Parathyroid adenoma (tissue), 2 donors: ENCODE measurements at regions not wholly inside any gene's neighbourhood (a gene's known extent, or its start where the extent isn't known, plus 50 kb on each side); places are given as distances from the start of the nearest gene placed in this dataset.

Source experiments
- H2AFZ ChIP-seq: fragments of 300-600 bp; sonication (generic); one replicate; pipeline ENCODE4 v1.7.0; 2017; ENCODE audit warnings: antibody characterized with exemption, mild to moderate bottlenecking
- H3K27ac ChIP-seq: fragments of 300-600 bp; sonication (generic); one replicate; pipeline ENCODE4 v1.7.0; 2017
- H3K27me3 ChIP-seq: fragments of 300-600 bp; sonication (generic); one replicate; pipeline ENCODE4 v1.7.0; 2017; ENCODE audit warnings: low read length; ENCODE audit not compliant: control insufficient read depth, insufficient read depth
- H3K36me3 ChIP-seq: fragments of 300-600 bp; sonication (generic); one replicate; pipeline ENCODE4 v1.7.0; 2017; ENCODE audit warnings: low read length; ENCODE audit not compliant: control insufficient read depth, insufficient read depth
- H3K4me1 ChIP-seq: fragments of 300-600 bp; sonication (generic); one replicate; pipeline ENCODE4 v1.7.0; 2017; ENCODE audit warnings: control low read depth
- H3K4me2 ChIP-seq: fragments of 300-600 bp; sonication (generic); one replicate; pipeline ENCODE4 v1.7.0; 2017; ENCODE audit warnings: low read length
- H3K4me3 ChIP-seq: fragments of 300-600 bp; sonication (generic); one replicate; pipeline ENCODE4 v1.7.0; 2017; ENCODE audit warnings: low read depth, low read length
- H3K79me2 ChIP-seq: fragments of 300-600 bp; sonication (generic); one replicate; pipeline ENCODE4 v1.7.0; 2017; ENCODE audit warnings: control low read depth
- H3K9ac ChIP-seq: fragments of 300-600 bp; sonication (generic); one replicate; pipeline ENCODE4 v1.7.0; 2017; ENCODE audit warnings: mild to moderate bottlenecking
- H3K9me3 ChIP-seq: fragments of 300-600 bp; sonication (generic); one replicate; pipeline ENCODE4 v1.7.0; 2017; ENCODE audit warnings: low read length; ENCODE audit not compliant: control insufficient read depth
- TF ChIP-seq, protein P1 (sequence below): fragments of 300-600 bp; sonication (generic); IDR thresholded peaks from one replicate; pipeline ENCODE4 v1.7.0; 2017; ENCODE audit warnings: antibody characterized with exemption, mild to moderate bottlenecking
- donor health status: primary hyperparathyroidism.

- Histone ChIP-seq H2AFZ (no peak overlapping the region), H3K4me2 (no peak overlapping the region), H3K27me3 (no peaks in the 10 kb centered on the region), H3K27ac (no peak overlapping the region), H3K4me3 (no peak overlapping the region), H3K9ac (no peak overlapping the region), H3K79me2 (no peaks in the 10 kb centered on the region), H3K4me1 (no peaks in the 10 kb centered on the region), H3K36me3 (no peaks in the 10 kb centered on the region), H3K9me3 (no peaks in the 10 kb centered on the region)
- TF ChIP-seq, protein P1, sequence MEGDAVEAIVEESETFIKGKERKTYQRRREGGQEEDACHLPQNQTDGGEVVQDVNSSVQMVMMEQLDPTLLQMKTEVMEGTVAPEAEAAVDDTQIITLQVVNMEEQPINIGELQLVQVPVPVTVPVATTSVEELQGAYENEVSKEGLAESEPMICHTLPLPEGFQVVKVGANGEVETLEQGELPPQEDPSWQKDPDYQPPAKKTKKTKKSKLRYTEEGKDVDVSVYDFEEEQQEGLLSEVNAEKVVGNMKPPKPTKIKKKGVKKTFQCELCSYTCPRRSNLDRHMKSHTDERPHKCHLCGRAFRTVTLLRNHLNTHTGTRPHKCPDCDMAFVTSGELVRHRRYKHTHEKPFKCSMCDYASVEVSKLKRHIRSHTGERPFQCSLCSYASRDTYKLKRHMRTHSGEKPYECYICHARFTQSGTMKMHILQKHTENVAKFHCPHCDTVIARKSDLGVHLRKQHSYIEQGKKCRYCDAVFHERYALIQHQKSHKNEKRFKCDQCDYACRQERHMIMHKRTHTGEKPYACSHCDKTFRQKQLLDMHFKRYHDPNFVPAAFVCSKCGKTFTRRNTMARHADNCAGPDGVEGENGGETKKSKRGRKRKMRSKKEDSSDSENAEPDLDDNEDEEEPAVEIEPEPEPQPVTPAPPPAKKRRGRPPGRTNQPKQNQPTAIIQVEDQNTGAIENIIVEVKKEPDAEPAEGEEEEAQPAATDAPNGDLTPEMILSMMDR = no peak
Measured at GRCh38 chr1:68969441-68969840, 472.6 kb upstream of the DEPDC1 start.

GRCh38 chr1:68970571-68970970 is 473.7 kb upstream of the DEPDC1 start:
- H3K27me3 ChIP-seq = no peaks in the 10 kb centered on the region
- no peak overlapping the region for H3K4me2 ChIP-seq
- no peak overlapping the region for H3K27ac ChIP-seq
- H3K36me3 ChIP-seq = no peaks in the 10 kb centered on the region
- H3K79me2 ChIP-seq = no peaks in the 10 kb centered on the region
- no peak overlapping the region for H2AFZ ChIP-seq
- H3K4me3 ChIP-seq = no peak overlapping the region
- TF ChIP-seq, protein P1 = no peak
- no peak overlapping the region for H3K9ac ChIP-seq
- H3K9me3 ChIP-seq = no peaks in the 10 kb centered on the region
- no peaks in the 10 kb centered on the region for H3K4me1 ChIP-seq

- Histone ChIP-seq H3K9me3 (no peaks in the 10 kb centered on the region), H3K27me3 (no peaks in the 10 kb centered on the region), H3K4me2 (no peak overlapping the region), H3K9ac (no peak overlapping the region), H3K79me2 (no peaks in the 10 kb centered on the region), H3K27ac (no peak overlapping the region), H2AFZ (no peak overlapping the region), H3K4me1 (no peaks in the 10 kb centered on the region), H3K4me3 (no peak overlapping the region), H3K36me3 (no peaks in the 10 kb centered on the region)
- TF ChIP-seq, protein P1 = no peak
Measured at GRCh38 chr1:68973459-68974244, 476.8 kb upstream of the DEPDC1 start.

GRCh38 chr1:68974447-68974846 is 477.6 kb upstream of the DEPDC1 start:
- no peak overlapping the region for H2AFZ ChIP-seq
- TF ChIP-seq, protein P1 = no peak
- H3K4me3 ChIP-seq = no peak overlapping the region
- no peak overlapping the region for H3K9ac ChIP-seq
- no peak overlapping the region for H3K27ac ChIP-seq
- no peak overlapping the region for H3K4me2 ChIP-seq
- H3K36me3 ChIP-seq = no peaks in the 10 kb centered on the region
- no peaks in the 10 kb centered on the region for H3K79me2 ChIP-seq
- no peaks in the 10 kb centered on the region for H3K9me3 ChIP-seq
- no peaks in the 10 kb centered on the region for H3K4me1 ChIP-seq
- peaks cover 3% of the 10 kb centered on the region for H3K27me3 ChIP-seq
